Cardiac muscle cell (in vitro differentiated cells and primary cell): ENCODE measurements at regions not wholly inside any gene's neighbourhood (a gene's known extent, or its start where the extent isn't known, plus 50 kb on each side); places are given as distances from the start of the nearest gene placed in this dataset.

Experiments
- DNase-seq, 2 donors: peaks; one replicate each; pipeline versions ENCODE4 v3.0.0 to v3.0.0-alpha.2; 2010 to 2017; ENCODE audit warnings: low read depth in 1 of 2, low spot score in 1 of 2
- H3K27ac ChIP-seq: fragments of 200-600 bp; sonication (generic); 2 replicates; pipeline ENCODE4 v1.5.1; 2016
- H3K27me3 ChIP-seq: fragments of 200-600 bp; sonication (generic); 2 replicates; pipeline ENCODE4 v1.6.0; 2016; ENCODE audit warnings: control low read depth
- H3K36me3 ChIP-seq: fragments of 200-600 bp; sonication (generic); 2 replicates; pipeline ENCODE4 v1.5.1; 2016; ENCODE audit warnings: control low read depth
- H3K4me1 ChIP-seq: fragments of 200-600 bp; sonication (generic); 2 replicates; pipeline ENCODE4 v1.8.1; 2017; ENCODE audit warnings: low read depth, mild to moderate bottlenecking, mixed run types
- H3K4me3 ChIP-seq: fragments of 200-600 bp; sonication (generic); 2 replicates; pipeline ENCODE4 v1.5.1; 2016; ENCODE audit warnings: mild to moderate bottlenecking
- H3K9me3 ChIP-seq: fragments of 200-600 bp; sonication (generic); 2 replicates; pipeline ENCODE4 v1.5.1; 2017; ENCODE audit warnings: low read depth, mild to moderate bottlenecking, control low read depth
- TF ChIP-seq, protein P1 (sequence below): IDR thresholded peaks from 2 replicates; pipeline ENCODE4 v1.5.1; 2012; ENCODE audit warnings: low read depth, mild to moderate bottlenecking, low read length

DNA sequence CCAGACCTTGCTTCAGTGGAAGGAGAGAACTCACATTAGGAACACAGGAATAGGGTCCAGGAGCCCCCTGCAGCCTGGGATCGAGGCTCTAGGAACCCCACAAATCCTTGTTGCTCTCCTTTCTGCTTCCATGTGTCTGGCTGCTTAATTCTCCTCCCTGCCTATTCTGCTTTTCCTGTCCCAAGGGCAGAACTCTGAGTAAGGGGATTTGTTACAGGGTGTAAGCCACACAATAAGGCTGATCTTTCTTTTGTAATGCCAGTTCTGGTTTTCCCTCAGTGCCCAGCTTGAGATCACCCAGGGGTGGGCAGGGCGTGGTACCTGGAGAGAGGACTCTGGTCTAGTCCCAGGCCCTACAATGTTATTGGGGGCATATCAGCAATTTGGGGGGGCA lies 119.6 kb upstream of the MGAT5 start:
- H3K27ac ChIP-seq: no peak overlapping the region
- no peaks in the 10 kb centered on the region for H3K36me3 ChIP-seq
- peaks cover 44% of the 10 kb centered on the region for H3K4me1 ChIP-seq
- TF ChIP-seq, protein P1, sequence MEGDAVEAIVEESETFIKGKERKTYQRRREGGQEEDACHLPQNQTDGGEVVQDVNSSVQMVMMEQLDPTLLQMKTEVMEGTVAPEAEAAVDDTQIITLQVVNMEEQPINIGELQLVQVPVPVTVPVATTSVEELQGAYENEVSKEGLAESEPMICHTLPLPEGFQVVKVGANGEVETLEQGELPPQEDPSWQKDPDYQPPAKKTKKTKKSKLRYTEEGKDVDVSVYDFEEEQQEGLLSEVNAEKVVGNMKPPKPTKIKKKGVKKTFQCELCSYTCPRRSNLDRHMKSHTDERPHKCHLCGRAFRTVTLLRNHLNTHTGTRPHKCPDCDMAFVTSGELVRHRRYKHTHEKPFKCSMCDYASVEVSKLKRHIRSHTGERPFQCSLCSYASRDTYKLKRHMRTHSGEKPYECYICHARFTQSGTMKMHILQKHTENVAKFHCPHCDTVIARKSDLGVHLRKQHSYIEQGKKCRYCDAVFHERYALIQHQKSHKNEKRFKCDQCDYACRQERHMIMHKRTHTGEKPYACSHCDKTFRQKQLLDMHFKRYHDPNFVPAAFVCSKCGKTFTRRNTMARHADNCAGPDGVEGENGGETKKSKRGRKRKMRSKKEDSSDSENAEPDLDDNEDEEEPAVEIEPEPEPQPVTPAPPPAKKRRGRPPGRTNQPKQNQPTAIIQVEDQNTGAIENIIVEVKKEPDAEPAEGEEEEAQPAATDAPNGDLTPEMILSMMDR: no peak
- H3K4me3 ChIP-seq: no peak overlapping the region
- no peaks in the 10 kb centered on the region for H3K9me3 ChIP-seq
- DNase-seq: no peak
- H3K27me3 ChIP-seq: no peaks in the 10 kb centered on the region

DNA sequence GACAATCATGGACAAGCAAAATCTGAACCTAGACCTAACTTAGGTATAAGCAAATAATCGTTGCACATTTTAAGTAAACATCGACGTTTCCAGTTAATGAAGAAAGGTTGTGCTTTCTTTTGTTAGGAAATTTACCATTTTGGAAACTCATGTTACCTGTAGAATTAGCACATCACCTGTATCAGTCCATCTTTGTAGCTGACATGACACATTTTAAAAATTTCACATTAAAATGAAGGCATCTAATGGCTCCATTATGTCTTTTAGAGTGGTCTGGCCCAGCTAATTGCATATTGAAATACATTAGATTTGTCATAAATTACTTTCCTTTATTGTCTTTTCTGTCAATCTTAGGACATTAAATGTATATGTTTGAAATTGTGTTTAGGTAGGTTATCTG lies 119.0 kb upstream of the MGAT5 start:
- DNase-seq: no peak
- H3K4me1 ChIP-seq: peaks cover 49% of the 10 kb centered on the region
- H3K27me3 ChIP-seq: no peaks in the 10 kb centered on the region
- TF ChIP-seq, protein P1: no peak
- no peak overlapping the region for H3K27ac ChIP-seq
- H3K9me3 ChIP-seq: no peaks in the 10 kb centered on the region
- H3K4me3 ChIP-seq: no peak overlapping the region
- H3K36me3 ChIP-seq: no peaks in the 10 kb centered on the region

DNA sequence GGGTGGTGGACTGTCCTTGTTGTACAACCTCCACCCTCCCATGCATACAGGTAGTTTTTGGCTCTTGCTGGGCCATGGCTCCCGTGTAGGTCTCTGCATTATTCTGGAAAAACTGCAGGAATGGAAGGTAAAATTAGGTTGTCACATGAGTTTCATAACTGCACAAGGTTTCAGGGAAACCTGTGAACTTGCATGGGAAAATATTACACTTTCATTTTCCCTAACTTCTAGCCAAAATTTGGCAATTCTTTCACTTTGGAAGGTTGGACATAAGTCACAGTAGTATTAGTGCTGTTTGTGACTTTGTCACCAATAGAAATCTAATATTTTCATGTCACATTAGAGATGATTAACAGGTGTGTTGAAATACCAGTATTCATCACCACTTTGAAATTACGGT lies 118.1 kb upstream of the MGAT5 start:
- TF ChIP-seq, protein P1: no peak
- H3K36me3 ChIP-seq: no peaks in the 10 kb centered on the region
- H3K4me1 ChIP-seq: peaks cover 53% of the 10 kb centered on the region
- DNase-seq: no peak
- no peak overlapping the region for H3K4me3 ChIP-seq
- no peaks in the 10 kb centered on the region for H3K27me3 ChIP-seq
- peak overlapping the region; percentile 84 for H3K27ac ChIP-seq
- no peaks in the 10 kb centered on the region for H3K9me3 ChIP-seq

DNA sequence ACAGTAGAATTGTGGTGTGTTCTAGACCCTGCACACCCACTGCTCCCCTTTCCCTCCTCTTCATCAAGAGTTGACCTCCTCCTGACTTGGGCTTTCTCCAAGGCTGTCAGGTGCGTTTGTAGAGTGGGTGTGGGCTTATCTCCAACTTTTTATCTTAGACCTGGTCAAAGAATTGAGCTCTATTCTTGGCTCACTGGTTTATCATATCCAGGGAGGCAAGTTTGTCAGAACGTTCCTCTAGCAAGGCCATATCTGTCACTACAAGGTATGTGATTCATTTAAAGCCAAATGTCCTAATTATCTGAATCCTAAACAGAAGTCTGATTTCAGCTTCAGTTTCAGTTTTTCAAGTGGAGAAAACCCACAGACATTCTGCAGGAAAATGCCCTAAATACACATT lies 117.1 kb upstream of the MGAT5 start:
- no peak overlapping the region for H3K4me3 ChIP-seq
- no peaks in the 10 kb centered on the region for H3K9me3 ChIP-seq
- DNase-seq: no peak
- no peaks in the 10 kb centered on the region for H3K36me3 ChIP-seq
- TF ChIP-seq, protein P1: no peak
- H3K27ac ChIP-seq: peak overlapping the region; percentile 84
- no peaks in the 10 kb centered on the region for H3K27me3 ChIP-seq
- H3K4me1 ChIP-seq: peaks cover 57% of the 10 kb centered on the region

DNA sequence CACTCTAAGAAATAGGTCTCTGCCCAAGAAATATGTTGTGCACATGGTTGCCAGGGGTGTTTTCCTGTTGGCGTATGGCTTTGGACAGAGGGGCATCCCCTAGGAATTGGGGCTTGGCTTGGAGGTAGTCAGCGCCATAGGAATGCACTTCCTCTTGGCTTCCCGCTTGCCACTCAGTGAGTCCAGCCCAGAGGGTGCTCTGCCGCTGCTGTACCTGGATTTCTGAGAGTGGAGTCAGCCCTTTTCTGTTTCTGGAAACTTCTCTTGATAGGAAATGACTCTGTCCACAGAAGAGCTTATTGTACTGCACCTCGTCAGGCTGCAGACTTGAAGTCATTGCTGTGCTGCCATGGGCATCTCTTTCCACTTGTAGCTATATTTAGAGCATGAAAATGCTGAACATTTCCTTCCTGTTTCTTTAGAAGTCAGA lies 116.7 kb upstream of the MGAT5 start:
- Histone ChIP-seq H3K9me3 (no peaks in the 10 kb centered on the region), H3K36me3 (no peaks in the 10 kb centered on the region), H3K27me3 (no peaks in the 10 kb centered on the region), H3K4me1 (peaks cover 59% of the 10 kb centered on the region), H3K27ac (peak overlapping the region; percentile 84), H3K4me3 (no peak overlapping the region)
- TF ChIP-seq, protein P1: no peak
- peak; percentile 72 to 79 for DNase-seq

DNA sequence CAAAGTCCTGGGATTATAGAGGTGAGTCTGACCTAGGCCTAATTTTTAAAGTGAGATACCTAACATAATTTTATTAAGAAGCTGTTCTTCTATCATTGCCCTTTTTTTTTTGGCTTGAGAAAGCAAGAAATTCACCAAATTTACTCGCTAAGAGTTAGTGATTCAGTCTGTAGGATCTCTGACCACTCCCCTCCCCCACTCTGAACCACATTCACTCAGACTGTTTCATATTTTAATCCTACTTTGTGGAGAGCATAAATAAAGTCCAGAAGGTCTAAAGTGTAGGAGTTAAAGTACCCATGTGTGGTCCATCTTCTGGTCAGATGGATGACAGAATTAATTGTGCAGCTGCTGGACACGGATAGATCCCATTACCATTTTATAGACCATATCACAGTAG lies 115.8 kb upstream of the MGAT5 start:
- no peak overlapping the region for H3K4me3 ChIP-seq
- DNase-seq: no peak
- no peaks in the 10 kb centered on the region for H3K9me3 ChIP-seq
- no peaks in the 10 kb centered on the region for H3K27me3 ChIP-seq
- TF ChIP-seq, protein P1: no peak
- peak overlapping the region; percentile 84 for H3K27ac ChIP-seq
- H3K4me1 ChIP-seq: peaks cover 52% of the 10 kb centered on the region
- H3K36me3 ChIP-seq: no peaks in the 10 kb centered on the region
